NCI-H446 (cell line): ENCODE measurements at regions not wholly inside any gene's neighbourhood (a gene's known extent, or its start where the extent isn't known, plus 50 kb on each side); places are given as distances from the start of the nearest gene placed in this dataset.

Experiments used
- DNase-seq, 2 experiments: peaks; one replicate each; lab custom pipeline; 2025; lab: John Stamatoyannopoulos, UW

DNA sequence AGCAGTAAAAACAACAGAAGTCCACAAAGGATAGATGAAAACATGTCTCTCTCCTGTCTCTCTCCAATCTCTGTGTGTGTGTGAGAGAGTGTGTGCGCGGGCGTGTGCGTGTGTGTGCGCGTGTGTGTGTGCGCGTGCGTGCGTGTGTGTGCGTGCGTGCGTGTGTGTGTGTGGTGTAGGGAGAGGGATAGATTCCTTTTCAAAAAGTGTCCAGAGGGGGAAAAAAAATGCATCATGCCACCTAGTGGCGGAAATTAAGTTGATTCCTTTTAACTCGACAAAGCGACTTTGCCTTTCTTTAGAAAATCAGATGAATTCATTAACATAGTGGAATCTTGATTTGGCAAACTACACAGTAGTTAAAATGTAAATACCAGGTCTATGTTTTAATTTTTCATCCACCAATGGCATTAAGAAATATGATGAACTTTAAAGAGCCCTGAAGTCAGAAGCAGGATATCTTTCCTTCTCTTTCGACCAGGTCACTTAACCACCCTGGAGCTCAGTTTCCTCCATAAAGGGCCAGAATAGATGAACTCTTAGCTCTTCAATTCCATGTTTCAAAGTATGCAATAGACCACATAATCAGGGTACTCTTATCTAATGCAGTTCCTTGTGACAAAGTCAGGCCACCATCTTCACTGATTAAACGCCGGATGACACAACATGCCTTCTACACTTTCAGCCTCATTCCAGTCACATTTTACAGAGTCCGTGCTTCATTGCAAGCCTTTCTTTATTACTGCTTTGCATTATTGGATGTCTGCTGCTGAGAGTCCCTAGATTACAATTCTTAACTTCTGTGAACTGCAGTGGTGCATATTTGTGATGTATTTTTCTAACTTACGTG is 162.8 kb downstream of the FBXO8 start:
- DNase-seq, result peak; percentile 46 to 77

DNA sequence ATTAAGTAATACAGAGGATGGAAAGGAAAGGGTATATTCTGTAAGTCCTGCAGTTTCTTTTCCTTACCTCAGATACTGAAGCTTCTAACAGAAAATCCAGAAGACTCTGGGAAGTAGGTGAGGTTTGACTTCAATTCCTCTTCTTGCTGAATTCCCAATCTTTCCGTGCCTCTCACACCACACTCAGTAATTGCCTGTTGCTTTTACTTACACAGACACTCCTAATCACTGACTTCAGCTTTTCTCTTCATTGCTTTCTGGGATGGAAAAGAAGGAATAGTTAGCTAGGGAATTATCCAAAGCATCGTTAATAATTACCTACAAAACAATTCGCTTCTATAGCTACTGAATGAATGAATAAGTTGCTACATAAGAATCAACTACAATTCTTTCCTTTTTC is 163.6 kb downstream of the FBXO8 start:
- DNase-seq, result peak in 1 of 2 experiments; percentile 5

DNA sequence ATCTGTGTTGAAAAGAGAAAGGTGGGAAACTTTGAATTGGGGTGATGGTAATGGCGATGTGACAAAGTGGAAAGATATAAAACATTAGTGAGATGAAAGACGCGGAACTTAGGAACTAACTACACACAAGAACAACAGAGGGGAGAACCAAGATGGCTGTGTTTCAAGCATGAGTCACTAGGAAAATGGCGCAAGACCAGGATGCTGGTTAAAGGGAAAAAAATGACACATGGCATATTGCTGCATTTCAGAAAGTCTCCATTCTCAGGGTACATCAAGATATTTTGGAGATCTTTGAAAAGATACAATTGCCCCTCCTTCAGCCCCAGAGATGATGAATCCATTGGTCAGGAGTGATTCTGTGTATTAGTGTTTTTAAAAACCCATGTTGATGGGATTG is 164.4 kb downstream of the FBXO8 start:
- peak in 1 of 2 experiments; percentile 1 for DNase-seq

DNA sequence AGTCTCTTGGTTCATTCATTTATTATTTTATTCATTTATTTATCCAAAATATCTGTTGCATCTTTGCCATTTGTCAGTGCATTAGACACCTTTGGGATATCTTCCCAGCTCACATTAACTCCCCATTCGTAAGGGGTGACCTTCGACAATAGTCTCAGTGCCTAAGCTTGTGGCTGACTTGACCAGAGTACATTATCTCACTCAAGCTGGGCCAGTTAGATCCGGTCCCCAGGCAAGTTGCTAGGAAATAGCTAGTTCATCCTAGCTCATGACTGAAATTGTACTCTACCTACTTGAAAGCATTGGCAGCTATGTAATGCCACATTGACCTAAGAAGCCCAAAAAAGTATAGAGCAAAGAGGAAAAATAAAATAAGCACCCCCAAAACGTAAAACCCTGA is 165.3 kb downstream of the FBXO8 start:
- DNase-seq, result no peak

DNA sequence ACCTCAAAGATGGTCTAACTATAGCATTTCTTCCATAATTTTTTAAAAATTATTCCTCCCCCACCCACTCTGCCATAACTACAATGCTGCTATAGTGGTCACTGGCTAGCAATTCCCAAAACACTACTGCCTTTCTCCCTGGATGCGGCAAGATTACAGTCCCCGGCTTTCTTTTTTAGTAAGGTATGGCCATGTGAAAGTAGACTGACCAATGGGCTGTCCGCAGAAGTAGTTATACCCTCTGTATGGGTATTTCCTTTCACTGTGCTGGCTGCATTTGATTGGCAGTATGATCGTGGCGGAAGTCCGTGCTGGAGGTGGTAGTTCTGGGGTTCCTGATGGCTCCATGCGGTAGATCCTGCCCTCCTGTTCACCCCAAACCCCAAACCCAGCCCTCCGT is 166.0 kb downstream of the FBXO8 start:
- DNase-seq, result no peak

DNA sequence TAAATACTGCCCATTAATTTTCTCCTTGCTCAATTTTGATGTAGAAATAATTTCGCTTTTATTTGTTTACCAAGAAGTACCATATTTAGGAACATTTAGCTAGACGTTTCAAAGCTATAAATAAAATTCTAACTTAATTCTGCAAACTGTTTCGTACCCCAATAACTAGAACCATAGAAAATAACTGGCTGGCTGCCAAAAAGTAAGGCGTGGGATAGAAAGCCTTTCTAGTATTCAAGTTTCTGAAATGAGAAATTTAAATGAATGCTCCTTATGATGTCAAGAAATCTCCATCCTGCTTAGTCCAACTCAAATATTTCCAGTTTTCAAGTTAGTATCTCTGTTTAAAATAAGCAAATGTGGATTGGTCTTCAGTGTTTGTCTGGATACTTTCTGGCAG is 167.4 kb downstream of the FBXO8 start:
- no peak for DNase-seq

DNA sequence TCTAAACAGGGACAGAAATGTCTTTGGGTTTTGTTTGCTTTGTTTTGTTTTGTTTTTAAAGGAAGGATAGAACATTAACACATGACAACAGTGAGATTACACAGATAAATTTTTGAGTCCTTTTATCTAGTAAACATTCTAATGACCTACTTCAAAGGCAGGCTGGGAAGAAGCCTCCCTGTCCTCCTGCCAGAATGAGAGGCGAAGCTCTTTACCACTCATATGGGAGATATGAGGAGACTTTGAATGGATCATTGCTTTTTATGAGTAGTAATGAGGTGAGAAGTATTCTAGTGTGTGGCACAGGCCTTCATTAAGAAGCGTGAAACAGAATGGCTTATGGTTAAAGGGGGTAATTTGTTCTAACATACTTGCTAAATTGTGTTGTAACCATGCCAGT is 172.0 kb downstream of the FBXO8 start:
- DNase-seq, result no peak

DNA sequence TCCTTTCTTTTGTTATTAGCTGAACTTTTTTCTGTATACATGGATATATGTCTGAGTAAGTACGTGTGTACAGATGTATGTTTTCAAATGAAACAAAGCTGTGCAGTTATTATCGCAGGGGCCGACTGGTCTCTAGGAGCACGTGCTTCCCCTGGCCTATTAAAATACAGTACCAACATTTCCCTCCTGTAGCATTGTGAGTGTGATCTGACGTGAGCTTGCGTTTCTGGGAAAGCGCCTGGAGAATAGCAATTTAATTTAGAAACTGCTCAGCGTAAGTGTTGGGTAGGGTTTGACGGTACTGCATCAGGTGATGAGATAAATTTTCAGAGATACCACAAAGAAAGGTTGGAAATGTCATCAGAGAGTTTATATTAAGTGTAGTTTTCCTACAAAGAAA is 173.3 kb downstream of the FBXO8 start:
- DNase-seq, result no peak

DNA sequence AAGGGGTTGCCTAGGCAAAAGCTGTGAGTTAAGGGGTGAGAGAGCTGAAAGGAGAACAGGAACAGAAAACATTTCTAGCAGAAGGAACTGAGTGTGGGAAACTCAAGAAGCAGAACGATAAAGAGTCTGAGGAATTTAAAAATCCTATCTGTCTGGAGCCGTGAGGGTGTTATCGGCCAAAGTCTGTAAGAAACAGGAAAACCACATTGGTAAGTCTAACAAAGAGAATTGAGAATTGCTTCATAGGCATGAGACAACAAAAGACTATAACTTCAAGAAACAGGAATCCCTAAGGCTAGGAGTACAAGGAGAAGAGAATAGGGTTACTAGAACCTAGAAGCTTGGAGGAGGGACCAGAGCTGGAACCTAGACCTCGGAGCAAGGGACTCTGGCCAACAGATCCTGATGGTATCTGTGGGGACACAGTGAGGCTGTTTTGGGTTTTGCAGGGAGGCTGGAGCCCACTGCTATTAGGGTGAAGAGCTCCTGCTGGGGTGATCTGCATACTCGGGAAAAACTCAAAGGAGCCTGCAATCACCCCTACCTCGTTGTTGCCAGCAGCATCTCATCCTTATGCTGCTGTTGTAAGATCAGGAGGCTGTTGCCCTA is 175.6 kb downstream of the FBXO8 start:
- no peak for DNase-seq

DNA sequence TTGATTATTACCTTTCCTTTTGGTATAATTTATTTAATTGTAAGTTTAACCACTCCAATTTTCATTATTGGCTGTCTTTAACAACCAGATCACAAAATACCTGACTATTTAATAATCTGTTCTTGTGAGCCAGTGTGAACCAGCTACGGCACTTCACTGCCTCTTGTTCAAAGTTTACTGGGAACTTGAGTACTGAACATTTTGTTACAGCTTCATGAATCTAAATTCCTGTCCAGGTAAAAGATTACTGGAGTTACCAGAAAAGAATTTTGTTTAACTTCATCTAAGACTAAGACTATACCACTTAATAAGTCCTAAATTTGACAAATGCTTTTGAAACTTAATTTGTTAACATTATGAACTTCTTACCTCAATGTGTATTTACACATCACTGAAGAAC is 178.3 kb downstream of the FBXO8 start:
- no peak for DNase-seq

DNA sequence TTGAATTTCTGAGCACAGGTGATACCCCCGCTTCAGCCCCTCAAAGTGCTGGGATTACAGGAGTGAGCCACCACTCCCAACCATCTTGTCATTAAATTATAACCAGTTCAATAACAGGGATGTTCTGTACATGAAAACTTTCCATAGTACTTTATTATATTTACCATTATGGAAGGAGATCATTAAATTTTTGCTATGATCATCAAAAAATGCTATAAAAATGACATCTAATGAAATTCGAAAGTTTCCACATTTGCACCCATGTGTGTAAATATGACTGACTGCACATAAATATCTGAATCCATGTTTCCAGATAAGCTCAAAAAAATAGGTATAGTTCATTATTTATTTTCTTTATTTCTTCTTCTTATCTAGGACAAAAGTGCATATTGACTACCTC is 182.6 kb downstream of the FBXO8 start:
- DNase-seq, result no peak

DNA sequence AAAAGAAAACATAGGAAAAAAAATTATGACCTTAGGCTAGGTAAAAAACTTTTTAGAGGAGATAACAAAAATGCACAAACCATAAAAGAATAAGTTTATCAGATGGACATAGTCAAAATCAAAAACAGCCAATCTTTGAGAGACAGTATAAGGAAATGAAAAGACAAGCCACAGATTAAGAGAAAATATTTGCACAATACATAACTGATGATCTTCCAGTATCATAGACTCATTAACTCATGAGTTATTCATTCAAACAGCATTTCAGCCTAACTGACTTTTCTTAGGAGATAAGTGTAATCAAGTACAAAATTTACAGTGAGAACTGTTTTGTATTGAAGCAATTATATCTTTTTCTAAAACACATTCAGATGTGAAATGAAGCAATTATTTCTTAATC is 183.8 kb downstream of the FBXO8 start:
- no peak for DNase-seq

DNA sequence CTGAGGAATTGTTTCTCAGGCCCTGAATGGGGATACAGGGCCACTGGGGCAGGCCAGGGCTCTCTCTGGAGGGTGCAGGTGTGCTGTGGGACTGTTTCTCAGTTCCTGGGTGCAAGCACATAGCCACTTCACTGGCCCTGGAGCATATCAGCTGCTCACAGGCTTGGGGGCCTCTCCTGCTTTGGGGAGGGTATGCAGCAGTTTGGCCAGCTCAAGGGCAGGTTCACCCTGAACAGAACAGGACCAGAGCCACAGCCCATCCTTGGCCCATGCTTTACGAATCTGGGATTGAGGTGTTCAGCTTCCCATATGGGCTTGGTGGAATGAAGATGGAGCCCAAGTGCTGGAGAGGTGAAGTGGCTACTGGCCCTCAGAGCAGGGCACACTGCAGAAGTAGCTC is 186.5 kb downstream of the FBXO8 start:
- DNase-seq, result no peak

DNA sequence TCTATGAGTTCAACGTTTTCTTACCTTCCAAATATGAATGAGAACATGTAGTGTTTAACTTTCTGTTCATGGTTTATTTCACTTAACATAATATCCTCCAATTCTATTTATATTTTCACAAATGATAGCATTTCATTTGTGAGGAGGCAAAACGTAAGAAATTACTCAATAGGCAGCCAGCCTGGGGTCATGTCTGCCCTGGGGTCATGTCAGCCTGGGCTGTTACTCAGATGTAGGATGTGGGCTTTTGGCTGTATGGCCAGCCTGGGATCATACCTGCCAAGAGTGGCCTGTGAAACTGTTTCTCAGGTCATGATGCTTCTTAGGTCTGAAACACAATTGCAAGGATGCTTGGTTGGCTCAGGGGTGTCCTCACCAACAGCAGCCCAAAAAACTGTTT is 187.0 kb downstream of the FBXO8 start:
- DNase-seq, result no peak

DNA sequence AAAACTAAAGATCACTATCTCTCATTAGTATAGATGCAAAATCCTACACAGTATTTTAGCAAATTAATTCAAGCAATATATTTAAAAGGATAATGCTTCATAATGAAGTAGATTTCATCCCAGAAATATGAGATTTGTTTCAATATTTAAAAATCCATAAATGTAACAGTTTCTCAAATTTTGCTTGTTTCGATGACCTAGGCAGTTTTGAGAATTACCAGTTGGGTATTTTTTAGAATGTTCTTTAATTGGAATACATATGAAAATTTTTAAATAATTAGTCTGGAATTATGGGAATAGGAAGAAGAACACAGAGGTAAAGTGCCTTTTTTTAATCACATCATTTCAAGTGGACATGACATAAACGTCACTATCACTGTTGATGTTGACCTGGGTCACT is 192.3 kb downstream of the FBXO8 start:
- no peak for DNase-seq

DNA sequence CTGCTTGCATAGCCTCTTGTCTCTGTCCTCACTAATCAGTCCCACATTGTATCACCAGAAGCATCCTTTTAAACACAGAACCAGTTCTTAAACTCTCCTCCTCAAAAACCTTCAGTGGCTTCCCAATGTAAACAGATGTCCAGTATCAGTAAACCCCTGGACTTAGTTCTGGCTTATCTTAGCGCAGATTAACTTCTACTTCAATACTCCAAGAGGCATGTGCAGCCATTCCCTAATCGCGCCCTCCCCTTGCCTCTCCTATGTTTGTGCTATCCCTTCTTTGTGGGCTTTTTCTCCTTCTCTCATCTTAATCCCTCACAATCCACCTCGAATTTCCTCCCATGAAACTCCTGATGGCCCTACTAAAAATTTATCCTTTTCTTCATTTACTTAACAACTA is 193.8 kb downstream of the FBXO8 start:
- DNase-seq, result no peak

DNA sequence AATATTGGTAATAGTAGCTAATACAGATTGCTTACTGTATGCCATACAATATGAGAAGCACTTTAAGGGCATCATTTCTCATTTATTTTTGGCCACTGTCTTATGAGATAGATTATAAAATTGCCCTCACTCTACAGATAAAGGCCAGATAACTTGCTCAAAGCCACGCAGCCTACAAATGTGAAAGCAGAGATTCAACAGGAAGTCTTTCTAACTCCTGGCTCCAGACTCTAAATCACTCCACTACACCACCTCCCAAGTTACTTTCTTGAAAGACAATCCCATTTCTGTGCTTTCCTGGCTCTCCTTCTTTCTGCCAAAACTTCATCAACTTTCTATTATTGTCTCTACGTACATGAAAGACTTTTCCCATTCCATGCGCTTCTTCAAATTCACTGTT is 194.7 kb downstream of the FBXO8 start:
- no peak for DNase-seq

DNA sequence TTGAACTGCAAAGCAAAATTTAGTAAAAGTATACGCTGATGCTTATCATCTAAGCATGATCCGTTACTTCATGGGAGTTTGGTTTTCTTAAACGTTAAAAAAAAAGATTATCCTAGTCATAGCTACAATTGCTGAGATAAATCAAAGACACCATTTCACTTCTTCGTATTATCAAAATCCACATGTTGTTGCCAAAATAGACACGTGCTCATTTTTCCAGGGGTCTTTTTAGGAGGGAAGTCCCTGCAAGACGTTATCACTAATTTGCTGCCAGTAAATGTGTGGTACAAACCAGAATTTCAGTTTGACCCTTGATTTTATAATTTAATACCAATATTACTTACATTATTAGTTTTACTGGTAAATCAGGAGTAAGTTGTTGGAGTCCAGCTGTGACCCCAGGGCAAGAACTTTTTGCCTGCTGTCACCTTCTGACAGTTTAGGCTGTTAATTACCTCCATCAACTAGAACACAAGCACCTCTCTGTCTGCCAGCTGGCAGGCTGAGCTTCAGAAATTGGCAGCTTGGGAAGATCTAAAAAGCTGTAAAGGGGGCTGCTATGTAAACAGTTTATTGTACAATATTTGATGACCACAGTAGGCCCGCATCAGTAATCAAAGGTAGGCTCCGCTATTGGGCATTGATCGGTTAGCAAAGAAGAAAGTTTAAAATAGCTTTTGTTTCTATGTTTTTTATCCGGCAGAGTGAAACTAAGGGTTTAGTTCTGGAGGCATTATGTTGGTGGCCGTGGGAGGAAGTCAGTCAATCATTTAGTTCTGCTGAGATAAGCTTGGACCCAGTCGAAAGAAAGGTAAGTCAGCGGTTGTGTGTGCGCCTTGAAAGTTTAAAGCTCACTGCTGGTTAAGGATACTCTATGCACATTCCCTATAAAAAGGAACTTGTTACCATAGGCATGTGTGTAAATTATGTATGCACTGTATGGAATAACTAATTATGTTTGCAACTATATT is 196.4 kb downstream of the FBXO8 start:
- DNase-seq, result peak in 1 of 2 experiments; percentile 26

DNA sequence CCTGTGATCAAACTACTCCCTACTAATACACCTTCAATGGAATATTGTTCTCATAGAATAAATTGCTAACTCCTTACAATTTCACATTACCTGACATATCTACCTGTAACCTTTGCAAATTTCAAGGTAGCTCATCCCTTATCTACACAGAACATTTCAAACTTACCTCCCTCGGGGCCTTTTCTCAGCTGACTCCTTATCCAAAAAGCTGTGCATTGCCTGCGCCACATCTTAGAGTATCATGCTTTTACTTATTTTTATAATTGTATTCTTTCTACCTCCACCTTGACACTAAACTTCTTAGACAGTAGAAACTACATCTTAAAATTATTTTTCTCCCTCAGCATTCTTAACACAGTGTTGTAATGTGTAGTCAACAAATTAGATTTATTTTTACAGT is 198.5 kb downstream of the FBXO8 start:
- no peak for DNase-seq

DNA sequence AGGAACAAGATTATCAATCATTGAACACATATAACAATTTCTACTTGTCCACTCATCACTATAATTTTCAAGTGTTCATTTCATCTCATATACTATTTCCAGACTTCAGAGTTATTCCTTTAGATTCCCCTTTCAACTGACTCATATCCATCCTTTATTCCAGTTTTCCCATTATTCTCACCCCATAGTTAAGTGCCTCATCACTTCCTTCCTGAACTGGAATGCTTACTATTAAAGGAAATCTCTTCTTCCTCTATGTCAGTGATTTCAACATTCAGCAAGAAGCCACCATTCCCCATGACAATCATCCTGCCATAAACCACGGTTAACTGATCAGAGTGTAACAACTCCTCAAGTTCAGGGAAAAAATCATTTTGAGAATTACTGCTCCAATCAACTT is 198.9 kb downstream of the FBXO8 start:
- no peak for DNase-seq

DNA sequence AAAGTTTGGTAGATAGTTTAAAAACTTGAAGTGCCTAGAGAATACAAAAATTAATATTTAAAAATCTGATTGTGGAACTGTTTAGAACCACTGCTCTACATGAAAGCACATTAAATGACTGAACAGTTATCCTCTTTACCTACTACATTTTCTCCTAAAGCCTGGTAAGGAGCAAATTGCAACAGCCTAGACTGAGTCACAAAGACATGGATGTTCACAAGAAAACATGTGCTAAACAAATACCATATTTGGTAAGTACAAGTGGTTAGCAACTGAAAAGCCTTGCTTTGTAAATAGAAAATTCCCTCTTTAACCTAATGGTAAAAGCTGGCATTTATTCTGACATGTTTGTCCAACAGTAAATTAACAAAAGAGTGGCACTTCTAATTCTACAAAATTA is 203.1 kb downstream of the FBXO8 start:
- DNase-seq, result no peak

DNA sequence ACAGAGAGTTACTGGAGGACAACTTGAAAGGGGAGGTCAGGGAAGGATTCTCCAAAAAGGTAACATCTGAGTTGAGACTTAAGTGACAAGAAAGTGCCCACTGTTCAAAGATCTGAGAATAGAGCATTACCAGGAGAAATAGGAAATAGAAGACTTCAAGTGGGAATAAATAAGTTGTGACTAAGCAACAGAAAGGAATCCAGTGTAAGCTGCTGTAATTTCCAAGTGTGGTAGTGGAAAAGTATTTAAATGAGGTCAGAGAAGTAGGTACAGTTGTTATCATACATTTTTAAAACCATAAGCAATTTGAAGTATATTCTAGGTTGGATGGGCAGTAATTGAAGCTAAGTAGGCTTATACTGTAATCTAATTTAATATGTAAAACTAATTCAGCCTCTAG is 211.9 kb downstream of the FBXO8 start:
- DNase-seq, result no peak

DNA sequence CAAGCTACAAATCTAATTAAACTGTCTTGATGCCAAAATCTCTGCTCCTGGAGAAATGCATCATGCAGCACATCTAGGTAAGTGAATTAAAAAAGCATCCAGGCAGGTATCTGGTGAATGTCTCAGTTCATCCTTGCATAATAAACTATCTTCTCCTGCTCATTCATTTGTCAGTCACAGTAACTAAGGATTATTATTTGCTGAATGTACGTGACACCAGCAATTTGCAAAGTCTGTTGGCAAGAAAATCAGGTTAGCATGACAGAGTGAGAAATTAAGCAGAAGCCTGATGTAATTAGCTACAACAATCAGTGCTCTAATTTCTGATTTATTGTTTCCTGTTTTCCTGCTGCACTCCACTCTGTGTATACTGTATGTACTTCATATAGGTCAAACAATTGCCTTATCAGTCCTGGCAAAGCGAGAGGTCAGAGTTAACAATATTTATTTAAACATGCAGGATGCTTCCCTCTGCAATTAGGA is 213.6 kb downstream of the FBXO8 start:
- no peak for DNase-seq
